ENCODE measurements at regions not wholly inside any gene's neighbourhood (a gene's known extent, or its start where the extent isn't known, plus 50 kb on each side); places are given as distances from the start of the nearest gene placed in this dataset.

- Histone ChIP-seq H3K9me3 (ENCODE audit: control insufficient read depth, insufficient read depth, low read length) (no peaks in the 10 kb centered on the region), H3K27ac (ENCODE audit: low read depth, low read length) (no peak overlapping the region), H3K9ac (ENCODE audit: low read depth, low read length) (no peak overlapping the region), H3K36me3 (ENCODE audit: control insufficient read depth, insufficient read depth, low read length) (no peaks in the 10 kb centered on the region), H3K27me3 (ENCODE audit: control insufficient read depth, insufficient read depth, low read length) (no peaks in the 10 kb centered on the region), H3K4me3 (ENCODE audit: low read depth, low read length) (no peak overlapping the region), H3K4me1 (ENCODE audit: control insufficient read depth, insufficient read depth, low read length) (peaks cover 25% of the 10 kb centered on the region)
Observed at GRCh38 chr3:176430244-176431037, 766.8 kb downstream of the TBL1XR1 start.

- H3K4me3 ChIP-seq (ENCODE audit: low read depth, low read length) = no peak overlapping the region
- H3K9ac ChIP-seq (ENCODE audit: low read depth, low read length) = no peak overlapping the region
- H3K27ac ChIP-seq (ENCODE audit: low read depth, low read length) = no peak overlapping the region
- H3K36me3 ChIP-seq (ENCODE audit: control insufficient read depth, insufficient read depth, low read length) = no peaks in the 10 kb centered on the region
- no peaks in the 10 kb centered on the region for H3K27me3 ChIP-seq (ENCODE audit: control insufficient read depth, insufficient read depth, low read length)
- no peaks in the 10 kb centered on the region for H3K9me3 ChIP-seq (ENCODE audit: control insufficient read depth, insufficient read depth, low read length)
- peaks cover 15% of the 10 kb centered on the region for H3K4me1 ChIP-seq (ENCODE audit: control insufficient read depth, insufficient read depth, low read length)
Observed at GRCh38 chr3:176428552-176428951, 768.7 kb downstream of the TBL1XR1 start.

DNA sequence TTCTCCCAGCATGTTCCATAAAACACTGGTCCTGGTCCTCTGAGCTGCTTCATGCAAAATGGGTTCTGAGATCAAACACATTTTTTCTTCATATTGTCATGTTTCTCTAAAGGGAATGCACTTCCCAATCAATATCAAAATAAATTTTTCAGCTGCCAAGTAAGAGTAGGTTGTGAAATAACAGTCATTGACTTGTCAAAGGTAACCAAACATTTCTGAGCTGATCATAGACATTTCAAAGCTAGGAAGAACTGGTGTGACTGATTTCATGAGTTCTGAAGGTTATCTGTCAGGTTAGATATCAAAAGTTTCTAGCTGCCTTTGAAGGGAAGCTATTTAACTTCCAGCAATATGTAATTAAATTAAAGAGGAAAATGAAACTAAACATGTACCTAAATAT is 770.9 kb downstream of the TBL1XR1 start:
- H3K27me3 ChIP-seq (ENCODE audit: control insufficient read depth, insufficient read depth, low read length) = no peaks in the 10 kb centered on the region
- no peak overlapping the region for H3K9ac ChIP-seq (ENCODE audit: low read depth, low read length)
- no peaks in the 10 kb centered on the region for H3K36me3 ChIP-seq (ENCODE audit: control insufficient read depth, insufficient read depth, low read length)
- no peaks in the 10 kb centered on the region for H3K9me3 ChIP-seq (ENCODE audit: control insufficient read depth, insufficient read depth, low read length)
- H3K27ac ChIP-seq (ENCODE audit: low read depth, low read length) = no peak overlapping the region
- H3K4me3 ChIP-seq (ENCODE audit: low read depth, low read length) = no peak overlapping the region
- peaks cover 15% of the 10 kb centered on the region for H3K4me1 ChIP-seq (ENCODE audit: control insufficient read depth, insufficient read depth, low read length)

DNA sequence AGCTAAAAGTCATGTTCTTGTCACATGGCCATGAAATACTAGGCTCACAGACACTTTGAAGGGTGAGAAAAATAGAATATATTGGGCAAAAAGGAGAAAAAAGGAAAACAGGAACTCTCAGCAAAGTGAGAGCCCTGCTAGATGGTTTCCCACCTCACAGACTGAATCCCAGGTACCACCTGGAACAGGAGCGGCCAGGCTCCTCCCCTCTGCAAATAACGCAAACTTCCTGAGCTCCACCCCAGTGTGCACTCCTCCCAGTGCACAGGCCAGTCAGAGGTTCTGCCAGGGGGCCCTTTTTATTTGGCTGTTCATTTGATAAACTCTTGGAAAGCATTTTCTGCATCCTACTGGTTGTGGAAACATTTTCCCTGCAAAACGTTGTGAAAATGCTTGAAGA is 780.4 kb downstream of the TBL1XR1 start:
- Histone ChIP-seq H3K4me3 (ENCODE audit: low read depth, low read length) (no peak overlapping the region), H3K27ac (ENCODE audit: low read depth, low read length) (no peak overlapping the region), H3K36me3 (ENCODE audit: control insufficient read depth, insufficient read depth, low read length) (no peaks in the 10 kb centered on the region)

GRCh38 chr3:176415661-176416295 is 781.5 kb downstream of the TBL1XR1 start:
- Histone ChIP-seq H3K4me3 (ENCODE audit: low read depth, low read length) (no peak overlapping the region), H3K9ac (ENCODE audit: low read depth, low read length) (no peak overlapping the region), H3K27ac (ENCODE audit: low read depth, low read length) (no peak overlapping the region), H3K4me1 (ENCODE audit: control insufficient read depth, insufficient read depth, low read length) (peaks cover 22% of the 10 kb centered on the region), H3K9me3 (ENCODE audit: control insufficient read depth, insufficient read depth, low read length) (no peaks in the 10 kb centered on the region), H3K27me3 (ENCODE audit: control insufficient read depth, insufficient read depth, low read length) (no peaks in the 10 kb centered on the region), H3K36me3 (ENCODE audit: control insufficient read depth, insufficient read depth, low read length) (no peaks in the 10 kb centered on the region)

More for the DNA sequence above, 780.4 kb downstream of the TBL1XR1 start:
- H3K27me3 ChIP-seq (ENCODE audit: control insufficient read depth, insufficient read depth, low read length) = no peaks in the 10 kb centered on the region
- no peak overlapping the region for H3K9ac ChIP-seq (ENCODE audit: low read depth, low read length)
- peaks cover 29% of the 10 kb centered on the region for H3K4me1 ChIP-seq (ENCODE audit: control insufficient read depth, insufficient read depth, low read length)
- H3K9me3 ChIP-seq (ENCODE audit: control insufficient read depth, insufficient read depth, low read length) = no peaks in the 10 kb centered on the region

DNA sequence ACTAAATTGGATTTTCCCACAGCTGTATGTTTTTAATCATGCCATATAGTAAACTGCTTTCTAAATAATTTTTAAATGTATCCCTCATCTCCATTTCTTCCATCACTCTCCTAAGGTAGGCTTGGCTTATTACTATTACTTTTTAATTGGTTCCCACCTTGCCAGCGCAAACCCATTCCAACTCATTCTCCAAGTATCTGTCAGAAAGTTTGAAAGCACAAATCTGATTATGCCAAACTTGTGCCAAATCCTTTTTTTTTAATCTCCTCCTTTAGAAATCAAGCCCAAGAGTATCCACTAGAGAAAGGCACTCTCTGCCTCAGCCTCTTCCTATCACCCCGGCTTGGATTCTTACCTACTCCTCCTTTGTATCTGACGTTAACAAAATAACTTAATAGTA is 784.5 kb downstream of the TBL1XR1 start:
- Histone ChIP-seq H3K36me3 (ENCODE audit: control insufficient read depth, insufficient read depth, low read length) (no peaks in the 10 kb centered on the region), H3K27me3 (ENCODE audit: control insufficient read depth, insufficient read depth, low read length) (no peaks in the 10 kb centered on the region), H3K9ac (ENCODE audit: low read depth, low read length) (no peak overlapping the region), H3K9me3 (ENCODE audit: control insufficient read depth, insufficient read depth, low read length) (no peaks in the 10 kb centered on the region), H3K4me1 (ENCODE audit: control insufficient read depth, insufficient read depth, low read length) (peaks cover 19% of the 10 kb centered on the region), H3K4me3 (ENCODE audit: low read depth, low read length) (no peak overlapping the region), H3K27ac (ENCODE audit: low read depth, low read length) (no peak overlapping the region)

- Histone ChIP-seq H3K4me1 (ENCODE audit: control insufficient read depth, insufficient read depth, low read length) (no peaks in the 10 kb centered on the region), H3K36me3 (ENCODE audit: control insufficient read depth, insufficient read depth, low read length) (no peaks in the 10 kb centered on the region), H3K27ac (ENCODE audit: low read depth, low read length) (no peak overlapping the region), H3K4me3 (ENCODE audit: low read depth, low read length) (no peak overlapping the region), H3K9me3 (ENCODE audit: control insufficient read depth, insufficient read depth, low read length) (no peaks in the 10 kb centered on the region), H3K9ac (ENCODE audit: low read depth, low read length) (no peak overlapping the region), H3K27me3 (ENCODE audit: control insufficient read depth, insufficient read depth, low read length) (no peaks in the 10 kb centered on the region)
Observed at GRCh38 chr3:176403531-176403930, 793.8 kb downstream of the TBL1XR1 start.

DNA sequence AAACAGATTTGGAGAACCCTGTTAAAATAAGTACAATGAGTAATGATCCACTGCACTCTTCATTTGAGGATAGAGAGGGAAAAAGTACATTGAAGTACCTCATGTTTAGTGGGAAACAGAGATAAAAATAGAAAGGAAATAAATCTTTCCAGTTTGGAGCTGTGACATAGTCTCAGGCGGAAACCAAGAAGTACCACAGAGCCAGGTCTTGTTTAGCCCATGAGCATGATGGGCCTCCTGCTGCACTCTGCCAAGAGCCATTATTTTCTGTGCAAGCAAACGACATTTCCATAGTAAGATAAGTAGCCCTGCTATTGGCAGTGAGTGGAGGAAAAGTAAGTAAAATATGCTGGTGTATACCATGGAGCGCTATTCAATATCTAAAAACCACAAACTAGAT is 796.1 kb downstream of the TBL1XR1 start:
- H3K9ac ChIP-seq (ENCODE audit: low read depth, low read length) = no peak overlapping the region
- no peaks in the 10 kb centered on the region for H3K27me3 ChIP-seq (ENCODE audit: control insufficient read depth, insufficient read depth, low read length)
- H3K27ac ChIP-seq (ENCODE audit: low read depth, low read length) = no peak overlapping the region
- no peaks in the 10 kb centered on the region for H3K9me3 ChIP-seq (ENCODE audit: control insufficient read depth, insufficient read depth, low read length)
- H3K36me3 ChIP-seq (ENCODE audit: control insufficient read depth, insufficient read depth, low read length) = no peaks in the 10 kb centered on the region
- H3K4me3 ChIP-seq (ENCODE audit: low read depth, low read length) = no peak overlapping the region
- no peaks in the 10 kb centered on the region for H3K4me1 ChIP-seq (ENCODE audit: control insufficient read depth, insufficient read depth, low read length)

DNA sequence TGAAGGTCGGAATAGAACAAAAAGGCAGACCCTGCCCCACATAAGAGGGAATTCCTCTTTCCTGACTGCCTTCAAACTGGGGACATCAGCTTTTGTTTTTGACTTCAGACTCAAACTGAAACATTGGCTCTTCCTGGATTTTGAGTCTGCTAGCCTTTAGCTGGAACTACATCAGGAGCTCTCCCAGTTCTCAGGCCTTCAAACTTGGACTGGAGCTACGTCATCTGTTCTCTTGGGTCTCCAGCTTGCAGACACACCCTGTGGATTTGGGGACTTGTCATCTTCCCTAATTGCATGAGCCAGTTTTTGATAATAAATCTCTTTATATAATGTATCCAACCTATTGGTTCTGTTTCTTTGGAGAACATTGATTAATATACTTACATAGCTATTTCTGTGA is 798.1 kb downstream of the TBL1XR1 start:
- no peak overlapping the region for H3K27ac ChIP-seq (ENCODE audit: low read depth, low read length)
- no peak overlapping the region for H3K9ac ChIP-seq (ENCODE audit: low read depth, low read length)
- H3K36me3 ChIP-seq (ENCODE audit: control insufficient read depth, insufficient read depth, low read length) = no peaks in the 10 kb centered on the region
- no peaks in the 10 kb centered on the region for H3K27me3 ChIP-seq (ENCODE audit: control insufficient read depth, insufficient read depth, low read length)
- H3K9me3 ChIP-seq (ENCODE audit: control insufficient read depth, insufficient read depth, low read length) = no peaks in the 10 kb centered on the region
- no peaks in the 10 kb centered on the region for H3K4me1 ChIP-seq (ENCODE audit: control insufficient read depth, insufficient read depth, low read length)
- H3K4me3 ChIP-seq (ENCODE audit: low read depth, low read length) = no peak overlapping the region

DNA sequence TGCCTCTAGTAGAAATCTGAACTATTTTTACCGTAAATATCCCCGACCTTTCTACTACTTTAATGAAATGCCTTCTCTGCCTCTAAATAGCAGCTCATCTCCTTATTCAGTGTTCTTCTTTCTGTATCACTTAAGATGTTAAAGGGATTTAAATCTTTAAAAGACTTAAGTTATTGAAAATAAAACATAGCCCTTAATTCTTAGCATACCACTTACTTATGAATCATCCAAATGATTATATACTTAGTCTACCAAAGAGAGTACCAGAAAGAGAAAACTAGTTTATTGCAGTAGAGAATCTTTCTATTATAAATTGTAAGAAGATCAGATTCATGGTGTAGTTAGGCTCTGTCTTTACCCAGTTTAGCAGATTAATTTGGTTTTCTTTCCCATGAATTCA is 802.0 kb downstream of the TBL1XR1 start:
- no peak overlapping the region for H3K9ac ChIP-seq (ENCODE audit: low read depth, low read length)
- no peaks in the 10 kb centered on the region for H3K27me3 ChIP-seq (ENCODE audit: control insufficient read depth, insufficient read depth, low read length)
- H3K4me1 ChIP-seq (ENCODE audit: control insufficient read depth, insufficient read depth, low read length) = no peaks in the 10 kb centered on the region
- no peak overlapping the region for H3K4me3 ChIP-seq (ENCODE audit: low read depth, low read length)
- no peaks in the 10 kb centered on the region for H3K36me3 ChIP-seq (ENCODE audit: control insufficient read depth, insufficient read depth, low read length)
- no peaks in the 10 kb centered on the region for H3K9me3 ChIP-seq (ENCODE audit: control insufficient read depth, insufficient read depth, low read length)
- H3K27ac ChIP-seq (ENCODE audit: low read depth, low read length) = no peak overlapping the region

GRCh38 chr3:176378789-176379188 is 818.5 kb downstream of the TBL1XR1 start:
- no peaks in the 10 kb centered on the region for H3K27me3 ChIP-seq (ENCODE audit: control insufficient read depth, insufficient read depth, low read length)
- H3K27ac ChIP-seq (ENCODE audit: low read depth, low read length) = no peak overlapping the region
- H3K4me1 ChIP-seq (ENCODE audit: control insufficient read depth, insufficient read depth, low read length) = peaks cover 6% of the 10 kb centered on the region; the same call in 1 of the 2 replicates
- no peak overlapping the region for H3K9ac ChIP-seq (ENCODE audit: low read depth, low read length)
- no peak overlapping the region for H3K4me3 ChIP-seq (ENCODE audit: low read depth, low read length)
- H3K9me3 ChIP-seq (ENCODE audit: control insufficient read depth, insufficient read depth, low read length) = no peaks in the 10 kb centered on the region
- H3K36me3 ChIP-seq (ENCODE audit: control insufficient read depth, insufficient read depth, low read length) = 0 out of 2 replicates have a peak, but pooled peaks cover 4% of the 10 kb centered on the region

Measured in HUES48 (cell line).